G401 (cell line): ENCODE measurements at regions not wholly inside any gene's neighbourhood (a gene's known extent, or its start where the extent isn't known, plus 50 kb on each side); places are given as distances from the start of the nearest gene placed in this dataset.
A peak's percentile ranks its signal among the peaks of the same experiment; 100 is the strongest.

Experiments used
- DNase-seq: peaks from one replicate; pipeline ENCODE4 v3.0.0-alpha.2; 2015; ENCODE audit warnings: low spot score
- in situ Hi-C: cut with HindIII; loops from 2 replicates; pipeline ENCODE4 v1.10.0; 2016; ENCODE audit warnings: low sequenced_read_pairs, mixed read lengths

DNA sequence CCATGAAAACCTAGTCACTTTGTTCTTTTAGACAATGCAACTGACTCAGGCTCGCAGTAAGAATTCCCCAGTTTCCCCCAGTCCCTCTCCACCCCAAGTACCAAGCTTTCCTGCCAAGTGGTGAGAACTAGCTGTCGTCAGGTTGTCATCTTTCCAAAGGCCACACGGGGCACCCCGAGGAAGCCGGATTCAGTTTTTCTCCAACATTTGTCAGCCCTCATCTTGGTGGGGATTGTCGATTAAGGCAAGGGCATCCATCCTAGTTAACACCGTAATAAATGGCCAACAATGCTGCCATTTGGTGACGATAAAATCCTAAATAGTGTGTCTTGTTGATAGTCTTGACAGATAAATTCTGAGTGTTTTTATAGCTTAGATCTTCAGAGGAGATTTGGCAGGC is 55.9 kb upstream of the PROX1 start:
- in situ Hi-C loops, result no loop called here

DNA sequence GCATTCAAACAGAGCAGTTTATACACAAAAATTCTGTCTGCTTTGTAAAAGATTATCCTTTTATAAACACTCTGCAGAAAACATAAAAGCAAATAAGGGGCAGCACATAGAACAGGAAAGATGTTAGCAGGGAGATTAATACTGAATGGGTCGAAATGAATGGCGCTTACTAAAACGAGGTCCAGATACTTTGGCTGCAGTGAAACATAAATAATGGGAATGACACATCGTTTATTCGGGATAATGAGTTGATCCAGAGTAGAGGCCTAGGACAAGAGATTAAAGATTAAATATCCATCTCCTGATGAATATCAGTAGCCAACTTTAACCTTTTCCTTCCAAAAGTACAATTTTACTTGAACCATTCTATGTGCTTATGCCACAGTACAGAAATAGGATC is 54.4 kb upstream of the PROX1 start:
- no peak for DNase-seq
- in situ Hi-C loops, result no loop called here

More for the DNA sequence above, 55.9 kb upstream of the PROX1 start:
- DNase-seq, result peak; percentile 13

DNA sequence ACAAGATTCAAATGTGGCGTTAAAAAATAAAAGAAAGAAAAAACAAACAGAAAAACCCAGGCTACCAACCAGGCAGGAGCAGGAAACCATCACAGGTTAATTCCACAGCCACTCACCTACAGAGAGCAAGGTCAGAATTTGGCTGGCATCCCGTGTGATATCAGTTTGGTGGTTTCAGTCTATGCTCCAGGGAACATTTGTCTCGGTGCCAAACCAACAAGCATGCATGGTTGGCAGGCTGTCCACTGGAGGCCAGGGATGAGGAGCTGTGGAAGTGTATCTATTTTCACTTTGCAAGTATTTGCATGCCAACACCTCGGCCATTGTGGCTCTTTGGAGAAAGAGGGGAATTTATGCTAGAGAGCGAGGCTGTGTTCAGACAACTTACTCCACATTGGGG is 53.1 kb upstream of the PROX1 start:
- peak; percentile 92 for DNase-seq
- in situ Hi-C loops, result no loop called here

DNA sequence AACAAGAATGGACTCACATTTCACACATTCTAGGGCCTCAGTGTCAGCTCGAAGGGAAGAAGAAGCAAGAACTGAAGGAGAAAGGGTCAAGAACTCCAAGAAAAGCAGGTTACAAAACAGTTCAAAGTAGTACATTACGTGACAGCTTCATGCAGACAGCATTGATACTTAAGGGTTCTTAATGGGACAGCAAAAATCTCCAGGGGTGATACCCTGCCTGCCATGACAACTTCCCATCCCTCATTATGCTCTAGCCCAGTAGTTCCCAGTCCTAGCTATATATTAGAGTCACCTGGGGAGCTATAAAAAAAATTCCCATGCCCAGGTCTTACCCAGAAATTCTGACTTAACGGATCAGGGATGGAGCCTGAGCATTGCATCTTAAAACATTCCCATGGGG is 51.2 kb upstream of the PROX1 start:
- DNase-seq, result no peak
- in situ Hi-C loops, result no loop called here
